ENCODE measurements at regions not wholly inside any gene's neighbourhood (a gene's known extent, or its start where the extent isn't known, plus 50 kb on each side); places are given as distances from the start of the nearest gene placed in this dataset. TPM values are rescaled to one million over a fixed set of nuclear protein-coding genes. Genes with fewer than 3 reads are reported as not detected.

DNA sequence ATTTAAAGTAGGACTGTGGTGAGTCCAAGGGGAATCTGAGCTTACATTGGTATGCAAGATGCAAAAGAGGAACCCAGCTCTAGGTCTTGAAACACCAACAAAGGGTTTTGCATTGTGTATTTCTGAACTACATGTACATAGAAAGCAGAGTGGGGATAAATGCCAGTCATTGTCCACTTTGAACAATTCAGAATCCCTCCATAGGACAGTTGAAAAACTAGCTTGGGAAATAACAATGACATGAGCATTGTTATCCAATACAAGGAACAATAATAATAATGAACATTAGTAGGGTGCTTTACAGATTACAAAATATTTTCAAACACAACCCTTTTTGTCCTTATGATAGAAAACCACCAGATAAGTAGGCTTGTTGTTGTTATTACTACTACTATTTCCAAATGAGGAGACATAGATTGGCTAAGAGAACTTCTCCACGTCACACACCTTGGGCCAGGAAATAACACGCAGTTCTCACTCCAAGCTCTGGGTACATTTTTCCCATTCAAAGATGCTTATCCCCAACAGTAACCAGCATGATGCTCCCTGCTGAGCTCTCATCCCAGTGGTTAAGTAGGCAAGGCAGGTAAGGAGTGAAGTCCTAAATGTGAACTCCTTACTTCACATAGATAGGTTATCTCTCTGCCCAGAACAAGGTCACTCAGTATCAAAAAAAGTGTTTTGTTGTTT, 51.7 kb upstream of the RASSF8 start:
- no peaks in the 10 kb centered on the region for H3K36me3 ChIP-seq (ENCODE audit: low read depth)
- intact Hi-C loops (cut with DNase I, micrococcal nuclease): no loop called here
- H3K4me3 ChIP-seq: no peak overlapping the region
- no peak for ATAC-seq
- no peak for DNase-seq
- H3K4me1 ChIP-seq (ENCODE audit: low read depth): no peaks in the 10 kb centered on the region
- H3K9me3 ChIP-seq: no peaks in the 10 kb centered on the region
- TF ChIP-seq, protein P1, sequence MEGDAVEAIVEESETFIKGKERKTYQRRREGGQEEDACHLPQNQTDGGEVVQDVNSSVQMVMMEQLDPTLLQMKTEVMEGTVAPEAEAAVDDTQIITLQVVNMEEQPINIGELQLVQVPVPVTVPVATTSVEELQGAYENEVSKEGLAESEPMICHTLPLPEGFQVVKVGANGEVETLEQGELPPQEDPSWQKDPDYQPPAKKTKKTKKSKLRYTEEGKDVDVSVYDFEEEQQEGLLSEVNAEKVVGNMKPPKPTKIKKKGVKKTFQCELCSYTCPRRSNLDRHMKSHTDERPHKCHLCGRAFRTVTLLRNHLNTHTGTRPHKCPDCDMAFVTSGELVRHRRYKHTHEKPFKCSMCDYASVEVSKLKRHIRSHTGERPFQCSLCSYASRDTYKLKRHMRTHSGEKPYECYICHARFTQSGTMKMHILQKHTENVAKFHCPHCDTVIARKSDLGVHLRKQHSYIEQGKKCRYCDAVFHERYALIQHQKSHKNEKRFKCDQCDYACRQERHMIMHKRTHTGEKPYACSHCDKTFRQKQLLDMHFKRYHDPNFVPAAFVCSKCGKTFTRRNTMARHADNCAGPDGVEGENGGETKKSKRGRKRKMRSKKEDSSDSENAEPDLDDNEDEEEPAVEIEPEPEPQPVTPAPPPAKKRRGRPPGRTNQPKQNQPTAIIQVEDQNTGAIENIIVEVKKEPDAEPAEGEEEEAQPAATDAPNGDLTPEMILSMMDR (IDR thresholded peaks at IDR 0.05): no peak

Small RNAs in the stretch of these regions (microRNA-seq; reads per million reads assigned to microRNA genes)
- gene MIR4302: not detected

All from mucosa of descending colon (tissue), 3 donors.